GM23338 (cell line): ENCODE measurements at regions not wholly inside any gene's neighbourhood (a gene's known extent, or its start where the extent isn't known, plus 50 kb on each side); places are given as distances from the start of the nearest gene placed in this dataset.

ENCODE experiments used
- ATAC-seq: fragments of 200-7000 bp; cut with Tn5 transposase; 3 replicates; pipeline ENCODE4 v1.9.1; 2020
- DNase-seq: peaks from one replicate; pipeline ENCODE4 v3.0.0-alpha.2; 2015; ENCODE audit warnings: low spot score
- H2AFZ ChIP-seq: fragments of 200-600 bp; sonication (generic); 2 replicates; pipeline ENCODE4 v1.8.0; 2016; ENCODE audit warnings: antibody characterized with exemption, mild to moderate bottlenecking, moderate library complexity
- H3F3A ChIP-seq: fragments of 200-600 bp; sonication (generic); replicated peaks from 2 replicates; pipeline ENCODE4 v1.8.0; 2017; ENCODE audit warnings: antibody characterized with exemption, mixed run types, low read depth
- H3K27ac ChIP-seq: fragments of 200-600 bp; sonication (generic); 2 replicates; pipeline ENCODE4 v1.6.1; 2016; ENCODE audit warnings: low read depth
- H3K27me3 ChIP-seq: fragments of 200-600 bp; sonication (generic); 2 replicates; pipeline ENCODE4 v1.8.0; 2016; ENCODE audit warnings: mild to moderate bottlenecking, mixed run types, moderate library complexity; ENCODE audit not compliant: insufficient read depth
- H3K36me3 ChIP-seq: fragments of 200-600 bp; sonication (generic); 2 replicates; pipeline ENCODE4 v1.8.0; 2016; ENCODE audit warnings: mild to moderate bottlenecking; ENCODE audit not compliant: insufficient read depth
- H3K4me1 ChIP-seq: fragments of 200-600 bp; sonication (generic); 2 replicates; pipeline ENCODE4 v1.8.0; 2016; ENCODE audit warnings: mild to moderate bottlenecking, moderate library complexity; ENCODE audit not compliant: insufficient read depth
- H3K4me2 ChIP-seq: fragments of 200-600 bp; sonication (generic); 2 replicates; pipeline ENCODE4 v1.7.1; 2017; ENCODE audit warnings: mixed run types
- H3K4me3 ChIP-seq: fragments of 200-600 bp; sonication (generic); 2 replicates; pipeline ENCODE4 v1.6.1; 2016; ENCODE audit warnings: mixed run types
- H3K79me2 ChIP-seq: fragments of 200-600 bp; sonication (generic); replicated peaks from 2 replicates; pipeline ENCODE4 v1.8.0; 2017; ENCODE audit warnings: mild to moderate bottlenecking; ENCODE audit not compliant: insufficient read depth
- H3K9me2 ChIP-seq: fragments of 200-600 bp; sonication (generic); 2 replicates; pipeline ENCODE4 v1.8.0; 2017; ENCODE audit not compliant: insufficient read depth
- H4K20me1 ChIP-seq: fragments of 200-600 bp; sonication (generic); replicated peaks from 2 replicates; pipeline ENCODE4 v1.8.0; 2017; ENCODE audit warnings: mild to moderate bottlenecking; ENCODE audit not compliant: insufficient read depth
- H3K27ac Mint-ChIP-seq: 2 replicates; pipeline ENCODE4 v1.8.0; 2020; ENCODE audit warnings: inconsistent platforms, mild to moderate bottlenecking, moderate library complexity, mixed read lengths
- H3K27me3 Mint-ChIP-seq: 3 replicates; pipeline ENCODE4 v1.8.0; 2022; ENCODE audit warnings: low read depth, mild to moderate bottlenecking, moderate library complexity, mixed read lengths, inconsistent platforms; ENCODE audit not compliant: insufficient read depth, poor library complexity
- H3K36me3 Mint-ChIP-seq: 3 replicates; pipeline ENCODE4 v1.8.0; 2021; ENCODE audit warnings: low read depth, mild to moderate bottlenecking, inconsistent platforms, moderate library complexity, mixed read lengths
- H3K4me1 Mint-ChIP-seq: 3 replicates; pipeline ENCODE4 v1.8.0; 2020; ENCODE audit warnings: mild to moderate bottlenecking, inconsistent platforms, mixed read lengths
- H3K4me3 Mint-ChIP-seq: 3 replicates; pipeline ENCODE4 v1.8.0; 2021; ENCODE audit warnings: moderate library complexity, mild to moderate bottlenecking, inconsistent platforms, mixed read lengths
- H3K9me3 Mint-ChIP-seq: 3 replicates; pipeline ENCODE4 v1.8.0; 2020; ENCODE audit warnings: moderate library complexity, mild to moderate bottlenecking, inconsistent platforms, mixed read lengths
- CREB1 ChIP-seq: fragments of 250-450 bp; sonication (Bioruptor Pico); IDR thresholded peaks from 2 replicates; pipeline ENCODE4 v1.5.0; 2020; ENCODE audit warnings: low read depth, mild to moderate bottlenecking, moderate library complexity
- EZH2 ChIP-seq: fragments of 200-600 bp; sonication (generic); IDR thresholded peaks from one replicate; pipeline ENCODE4 v1.8.0; 2017; ENCODE audit warnings: antibody characterized with exemption, mild to moderate bottlenecking, low read depth; ENCODE audit not compliant: unreplicated experiment
- EZH2phosphoT487 ChIP-seq: fragments of 200-600 bp; sonication (generic); IDR thresholded peaks from one replicate; pipeline ENCODE4 v1.8.1; 2018; ENCODE audit warnings: antibody characterized with exemption; ENCODE audit not compliant: unreplicated experiment
- JUNB ChIP-seq: IDR thresholded peaks from one replicate; pipeline ENCODE4 v1.6.1; 2016; ENCODE audit warnings: antibody characterized with exemption; ENCODE audit not compliant: unreplicated experiment
- NANOG ChIP-seq: IDR thresholded peaks from 2 replicates; pipeline ENCODE4 v1.6.1; 2016; ENCODE audit warnings: antibody characterized with exemption, borderline replicate concordance
- POLR2AphosphoS5 ChIP-seq: IDR thresholded peaks from 2 replicates; pipeline ENCODE4 v1.6.1; 2016; ENCODE audit warnings: antibody characterized with exemption, low read depth
- STAT1 ChIP-seq: IDR thresholded peaks from one replicate; pipeline ENCODE4 v1.6.1; 2016; ENCODE audit warnings: antibody characterized with exemption; ENCODE audit not compliant: unreplicated experiment
- ZNF114 ChIP-seq: fragments of 250-450 bp; sonication (Bioruptor Pico); IDR thresholded peaks from 2 replicates; pipeline ENCODE4 v1.5.0; 2020; ENCODE audit warnings: mild to moderate bottlenecking, moderate library complexity
- TF ChIP-seq, protein P1 (sequence below): fragments of 250-450 bp; sonication (Bioruptor Pico); IDR thresholded peaks from 2 replicates; pipeline ENCODE4 v1.5.0; 2020; ENCODE audit warnings: mild to moderate bottlenecking, moderate library complexity
- TF ChIP-seq, protein P2 (sequence below), 2 experiments: fragments of 200-600 bp in 1 of 2; sonication (generic) in 1 of 2; conservative IDR thresholded peaks; 2 replicates each; pipeline versions ENCODE4 v1.5.1 to v1.6.1; 2016 to 2017; ENCODE audit warnings: antibody characterized with exemption in 2 of 2, low read depth in 2 of 2, mild to moderate bottlenecking in 2 of 2, moderate library complexity in 1 of 2
- TF ChIP-seq, protein P3 (sequence below): IDR thresholded peaks from one replicate; pipeline ENCODE4 v1.6.1; 2018; ENCODE audit warnings: antibody characterized with exemption; ENCODE audit not compliant: unreplicated experiment
- TF ChIP-seq, protein P4 (sequence below): IDR thresholded peaks from 2 replicates; pipeline ENCODE4 v1.6.1; 2016; ENCODE audit warnings: antibody characterized with exemption

DNA sequence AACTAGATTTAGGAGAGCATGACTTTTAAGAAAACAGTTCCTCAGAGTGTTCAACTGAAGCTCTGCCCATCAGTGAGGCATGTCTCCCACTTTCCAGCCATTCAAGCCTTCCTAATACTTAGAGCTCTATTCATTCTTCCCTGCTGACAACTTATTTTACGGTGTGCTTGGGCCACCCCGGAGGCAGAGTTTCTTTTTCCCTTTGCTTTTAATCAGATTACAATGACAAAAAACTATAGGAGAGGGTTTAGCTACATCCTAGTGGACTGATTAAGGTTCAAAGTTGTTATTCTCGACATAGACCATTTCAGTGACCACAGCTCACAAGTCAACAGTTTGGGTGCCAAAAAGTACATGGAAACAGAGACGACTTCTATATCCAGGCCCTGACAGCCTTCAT, 167.8 kb upstream of the TRIB2 start:
- H3K36me3 Mint-ChIP-seq, result no peaks in the 10 kb centered on the region; the same call in 2 of the 3 replicates
- H3K9me3 Mint-ChIP-seq, result peaks cover 6% of the 10 kb centered on the region
- no peak overlapping the region for H2AFZ ChIP-seq
- peaks cover 2% of the 10 kb centered on the region for H3K27me3 Mint-ChIP-seq
- H3K4me3 ChIP-seq, result no peak overlapping the region
- H3K9me2 ChIP-seq, result peaks cover 8% of the 10 kb centered on the region; the same call in 1 of the 2 replicates
- no peak overlapping the region for H3K27ac ChIP-seq
- no peaks in the 10 kb centered on the region for H3F3A ChIP-seq
- H3K36me3 ChIP-seq, result no peaks in the 10 kb centered on the region
- H3K4me3 Mint-ChIP-seq, result no peak overlapping the region
- H3K4me2 ChIP-seq, result no peak overlapping the region
- ATAC-seq (no peak), DNase-seq (no peak)
- no peaks in the 10 kb centered on the region for H3K4me1 ChIP-seq
- H3K27me3 ChIP-seq, result no peaks in the 10 kb centered on the region
- no peak overlapping the region for H3K27ac Mint-ChIP-seq
- no peaks in the 10 kb centered on the region for H3K79me2 ChIP-seq
- H4K20me1 ChIP-seq, result no peaks in the 10 kb centered on the region
- TF ChIP-seq, protein P1, sequence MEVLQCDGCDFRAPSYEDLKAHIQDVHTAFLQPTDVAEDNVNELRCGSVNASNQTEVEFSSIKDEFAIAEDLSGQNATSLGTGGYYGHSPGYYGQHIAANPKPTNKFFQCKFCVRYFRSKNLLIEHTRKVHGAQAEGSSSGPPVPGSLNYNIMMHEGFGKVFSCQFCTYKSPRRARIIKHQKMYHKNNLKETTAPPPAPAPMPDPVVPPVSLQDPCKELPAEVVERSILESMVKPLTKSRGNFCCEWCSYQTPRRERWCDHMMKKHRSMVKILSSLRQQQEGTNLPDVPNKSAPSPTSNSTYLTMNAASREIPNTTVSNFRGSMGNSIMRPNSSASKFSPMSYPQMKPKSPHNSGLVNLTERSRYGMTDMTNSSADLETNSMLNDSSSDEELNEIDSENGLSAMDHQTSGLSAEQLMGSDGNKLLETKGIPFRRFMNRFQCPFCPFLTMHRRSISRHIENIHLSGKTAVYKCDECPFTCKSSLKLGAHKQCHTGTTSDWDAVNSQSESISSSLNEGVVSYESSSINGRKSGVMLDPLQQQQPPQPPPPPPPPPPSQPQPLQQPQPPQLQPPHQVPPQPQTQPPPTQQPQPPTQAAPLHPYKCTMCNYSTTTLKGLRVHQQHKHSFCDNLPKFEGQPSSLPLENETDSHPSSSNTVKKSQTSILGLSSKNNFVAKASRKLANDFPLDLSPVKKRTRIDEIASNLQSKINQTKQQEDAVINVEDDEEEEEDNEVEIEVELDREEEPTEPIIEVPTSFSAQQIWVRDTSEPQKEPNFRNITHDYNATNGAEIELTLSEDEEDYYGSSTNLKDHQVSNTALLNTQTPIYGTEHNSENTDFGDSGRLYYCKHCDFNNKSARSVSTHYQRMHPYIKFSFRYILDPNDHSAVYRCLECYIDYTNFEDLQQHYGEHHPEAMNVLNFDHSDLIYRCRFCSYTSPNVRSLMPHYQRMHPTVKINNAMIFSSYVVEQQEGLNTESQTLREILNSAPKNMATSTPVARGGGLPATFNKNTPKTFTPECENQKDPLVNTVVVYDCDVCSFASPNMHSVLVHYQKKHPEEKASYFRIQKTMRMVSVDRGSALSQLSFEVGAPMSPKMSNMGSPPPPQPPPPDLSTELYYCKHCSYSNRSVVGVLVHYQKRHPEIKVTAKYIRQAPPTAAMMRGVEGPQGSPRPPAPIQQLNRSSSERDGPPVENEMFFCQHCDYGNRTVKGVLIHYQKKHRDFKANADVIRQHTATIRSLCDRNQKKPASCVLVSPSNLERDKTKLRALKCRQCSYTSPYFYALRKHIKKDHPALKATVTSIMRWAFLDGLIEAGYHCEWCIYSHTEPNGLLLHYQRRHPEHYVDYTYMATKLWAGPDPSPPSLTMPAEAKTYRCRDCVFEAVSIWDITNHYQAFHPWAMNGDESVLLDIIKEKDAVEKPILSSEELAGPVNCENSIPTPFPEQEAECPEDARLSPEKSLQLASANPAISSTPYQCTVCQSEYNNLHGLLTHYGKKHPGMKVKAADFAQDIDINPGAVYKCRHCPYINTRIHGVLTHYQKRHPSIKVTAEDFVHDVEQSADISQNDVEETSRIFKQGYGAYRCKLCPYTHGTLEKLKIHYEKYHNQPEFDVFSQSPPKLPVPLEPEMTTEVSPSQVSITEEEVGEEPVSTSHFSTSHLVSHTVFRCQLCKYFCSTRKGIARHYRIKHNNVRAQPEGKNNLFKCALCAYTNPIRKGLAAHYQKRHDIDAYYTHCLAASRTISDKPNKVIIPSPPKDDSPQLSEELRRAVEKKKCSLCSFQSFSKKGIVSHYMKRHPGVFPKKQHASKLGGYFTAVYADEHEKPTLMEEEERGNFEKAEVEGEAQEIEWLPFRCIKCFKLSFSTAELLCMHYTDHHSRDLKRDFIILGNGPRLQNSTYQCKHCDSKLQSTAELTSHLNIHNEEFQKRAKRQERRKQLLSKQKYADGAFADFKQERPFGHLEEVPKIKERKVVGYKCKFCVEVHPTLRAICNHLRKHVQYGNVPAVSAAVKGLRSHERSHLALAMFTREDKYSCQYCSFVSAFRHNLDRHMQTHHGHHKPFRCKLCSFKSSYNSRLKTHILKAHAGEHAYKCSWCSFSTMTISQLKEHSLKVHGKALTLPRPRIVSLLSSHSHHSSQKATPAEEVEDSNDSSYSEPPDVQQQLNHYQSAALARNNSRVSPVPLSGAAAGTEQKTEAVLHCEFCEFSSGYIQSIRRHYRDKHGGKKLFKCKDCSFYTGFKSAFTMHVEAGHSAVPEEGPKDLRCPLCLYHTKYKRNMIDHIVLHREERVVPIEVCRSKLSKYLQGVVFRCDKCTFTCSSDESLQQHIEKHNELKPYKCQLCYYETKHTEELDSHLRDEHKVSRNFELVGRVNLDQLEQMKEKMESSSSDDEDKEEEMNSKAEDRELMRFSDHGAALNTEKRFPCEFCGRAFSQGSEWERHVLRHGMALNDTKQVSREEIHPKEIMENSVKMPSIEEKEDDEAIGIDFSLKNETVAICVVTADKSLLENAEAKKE (CRISPR knock-in tag), result no peak
- TF ChIP-seq, protein P2, sequence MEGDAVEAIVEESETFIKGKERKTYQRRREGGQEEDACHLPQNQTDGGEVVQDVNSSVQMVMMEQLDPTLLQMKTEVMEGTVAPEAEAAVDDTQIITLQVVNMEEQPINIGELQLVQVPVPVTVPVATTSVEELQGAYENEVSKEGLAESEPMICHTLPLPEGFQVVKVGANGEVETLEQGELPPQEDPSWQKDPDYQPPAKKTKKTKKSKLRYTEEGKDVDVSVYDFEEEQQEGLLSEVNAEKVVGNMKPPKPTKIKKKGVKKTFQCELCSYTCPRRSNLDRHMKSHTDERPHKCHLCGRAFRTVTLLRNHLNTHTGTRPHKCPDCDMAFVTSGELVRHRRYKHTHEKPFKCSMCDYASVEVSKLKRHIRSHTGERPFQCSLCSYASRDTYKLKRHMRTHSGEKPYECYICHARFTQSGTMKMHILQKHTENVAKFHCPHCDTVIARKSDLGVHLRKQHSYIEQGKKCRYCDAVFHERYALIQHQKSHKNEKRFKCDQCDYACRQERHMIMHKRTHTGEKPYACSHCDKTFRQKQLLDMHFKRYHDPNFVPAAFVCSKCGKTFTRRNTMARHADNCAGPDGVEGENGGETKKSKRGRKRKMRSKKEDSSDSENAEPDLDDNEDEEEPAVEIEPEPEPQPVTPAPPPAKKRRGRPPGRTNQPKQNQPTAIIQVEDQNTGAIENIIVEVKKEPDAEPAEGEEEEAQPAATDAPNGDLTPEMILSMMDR (conservative IDR thresholded peaks at IDR 0.05; ENCODE audit: low read depth in 2 of 2), result no peak
- TF ChIP-seq EZH2, result no peak
- no peak for TF ChIP-seq CREB1 (CRISPR knock-in tag)
- TF ChIP-seq ZNF114, result no peak
- no peak for TF ChIP-seq EZH2phosphoT487
- no peak for TF ChIP-seq STAT1
- no peak for TF ChIP-seq NANOG
- TF ChIP-seq, protein P3, sequence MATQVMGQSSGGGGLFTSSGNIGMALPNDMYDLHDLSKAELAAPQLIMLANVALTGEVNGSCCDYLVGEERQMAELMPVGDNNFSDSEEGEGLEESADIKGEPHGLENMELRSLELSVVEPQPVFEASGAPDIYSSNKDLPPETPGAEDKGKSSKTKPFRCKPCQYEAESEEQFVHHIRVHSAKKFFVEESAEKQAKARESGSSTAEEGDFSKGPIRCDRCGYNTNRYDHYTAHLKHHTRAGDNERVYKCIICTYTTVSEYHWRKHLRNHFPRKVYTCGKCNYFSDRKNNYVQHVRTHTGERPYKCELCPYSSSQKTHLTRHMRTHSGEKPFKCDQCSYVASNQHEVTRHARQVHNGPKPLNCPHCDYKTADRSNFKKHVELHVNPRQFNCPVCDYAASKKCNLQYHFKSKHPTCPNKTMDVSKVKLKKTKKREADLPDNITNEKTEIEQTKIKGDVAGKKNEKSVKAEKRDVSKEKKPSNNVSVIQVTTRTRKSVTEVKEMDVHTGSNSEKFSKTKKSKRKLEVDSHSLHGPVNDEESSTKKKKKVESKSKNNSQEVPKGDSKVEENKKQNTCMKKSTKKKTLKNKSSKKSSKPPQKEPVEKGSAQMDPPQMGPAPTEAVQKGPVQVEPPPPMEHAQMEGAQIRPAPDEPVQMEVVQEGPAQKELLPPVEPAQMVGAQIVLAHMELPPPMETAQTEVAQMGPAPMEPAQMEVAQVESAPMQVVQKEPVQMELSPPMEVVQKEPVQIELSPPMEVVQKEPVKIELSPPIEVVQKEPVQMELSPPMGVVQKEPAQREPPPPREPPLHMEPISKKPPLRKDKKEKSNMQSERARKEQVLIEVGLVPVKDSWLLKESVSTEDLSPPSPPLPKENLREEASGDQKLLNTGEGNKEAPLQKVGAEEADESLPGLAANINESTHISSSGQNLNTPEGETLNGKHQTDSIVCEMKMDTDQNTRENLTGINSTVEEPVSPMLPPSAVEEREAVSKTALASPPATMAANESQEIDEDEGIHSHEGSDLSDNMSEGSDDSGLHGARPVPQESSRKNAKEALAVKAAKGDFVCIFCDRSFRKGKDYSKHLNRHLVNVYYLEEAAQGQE, result no peak
- no peak for TF ChIP-seq POLR2AphosphoS5
- TF ChIP-seq, protein P4, sequence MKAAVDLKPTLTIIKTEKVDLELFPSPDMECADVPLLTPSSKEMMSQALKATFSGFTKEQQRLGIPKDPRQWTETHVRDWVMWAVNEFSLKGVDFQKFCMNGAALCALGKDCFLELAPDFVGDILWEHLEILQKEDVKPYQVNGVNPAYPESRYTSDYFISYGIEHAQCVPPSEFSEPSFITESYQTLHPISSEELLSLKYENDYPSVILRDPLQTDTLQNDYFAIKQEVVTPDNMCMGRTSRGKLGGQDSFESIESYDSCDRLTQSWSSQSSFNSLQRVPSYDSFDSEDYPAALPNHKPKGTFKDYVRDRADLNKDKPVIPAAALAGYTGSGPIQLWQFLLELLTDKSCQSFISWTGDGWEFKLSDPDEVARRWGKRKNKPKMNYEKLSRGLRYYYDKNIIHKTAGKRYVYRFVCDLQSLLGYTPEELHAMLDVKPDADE, result no peak
- no peak for TF ChIP-seq JUNB
- peaks cover 5% of the 10 kb centered on the region; the same call in 2 of the 3 replicates for H3K4me1 Mint-ChIP-seq
